ENCODE measurements at regions not wholly inside any gene's neighbourhood (a gene's known extent, or its start where the extent isn't known, plus 50 kb on each side); places are given as distances from the start of the nearest gene placed in this dataset.

- TF ChIP-seq FOXM1 (IDR thresholded peaks at IDR 0.05; ENCODE audit: borderline replicate concordance, low read depth) (no peak), EGR1 (IDR thresholded peaks at IDR 0.05) (no peak), NFIC (IDR thresholded peaks at IDR 0.05) (no peak), EP300 (IDR thresholded peaks at IDR 0.05; ENCODE audit: borderline replicate concordance) (no peak), CEBPB (IDR thresholded peaks at IDR 0.05) (no peak), USF1 (IDR thresholded peaks at IDR 0.05) (no peak), TEAD4 (IDR thresholded peaks at IDR 0.05) (no peak), YY1 (IDR thresholded peaks at IDR 0.05; ENCODE audit: low read depth) (no peak), TAF1 (IDR thresholded peaks at IDR 0.05; ENCODE audit: low read depth) (no peak), RAD21 (IDR thresholded peaks at IDR 0.05; ENCODE audit: low read depth) (no peak)
- TF ChIP-seq, protein P1, sequence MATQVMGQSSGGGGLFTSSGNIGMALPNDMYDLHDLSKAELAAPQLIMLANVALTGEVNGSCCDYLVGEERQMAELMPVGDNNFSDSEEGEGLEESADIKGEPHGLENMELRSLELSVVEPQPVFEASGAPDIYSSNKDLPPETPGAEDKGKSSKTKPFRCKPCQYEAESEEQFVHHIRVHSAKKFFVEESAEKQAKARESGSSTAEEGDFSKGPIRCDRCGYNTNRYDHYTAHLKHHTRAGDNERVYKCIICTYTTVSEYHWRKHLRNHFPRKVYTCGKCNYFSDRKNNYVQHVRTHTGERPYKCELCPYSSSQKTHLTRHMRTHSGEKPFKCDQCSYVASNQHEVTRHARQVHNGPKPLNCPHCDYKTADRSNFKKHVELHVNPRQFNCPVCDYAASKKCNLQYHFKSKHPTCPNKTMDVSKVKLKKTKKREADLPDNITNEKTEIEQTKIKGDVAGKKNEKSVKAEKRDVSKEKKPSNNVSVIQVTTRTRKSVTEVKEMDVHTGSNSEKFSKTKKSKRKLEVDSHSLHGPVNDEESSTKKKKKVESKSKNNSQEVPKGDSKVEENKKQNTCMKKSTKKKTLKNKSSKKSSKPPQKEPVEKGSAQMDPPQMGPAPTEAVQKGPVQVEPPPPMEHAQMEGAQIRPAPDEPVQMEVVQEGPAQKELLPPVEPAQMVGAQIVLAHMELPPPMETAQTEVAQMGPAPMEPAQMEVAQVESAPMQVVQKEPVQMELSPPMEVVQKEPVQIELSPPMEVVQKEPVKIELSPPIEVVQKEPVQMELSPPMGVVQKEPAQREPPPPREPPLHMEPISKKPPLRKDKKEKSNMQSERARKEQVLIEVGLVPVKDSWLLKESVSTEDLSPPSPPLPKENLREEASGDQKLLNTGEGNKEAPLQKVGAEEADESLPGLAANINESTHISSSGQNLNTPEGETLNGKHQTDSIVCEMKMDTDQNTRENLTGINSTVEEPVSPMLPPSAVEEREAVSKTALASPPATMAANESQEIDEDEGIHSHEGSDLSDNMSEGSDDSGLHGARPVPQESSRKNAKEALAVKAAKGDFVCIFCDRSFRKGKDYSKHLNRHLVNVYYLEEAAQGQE (IDR thresholded peaks at IDR 0.05; ENCODE audit: low read depth) = no peak
These were observed 97.9 kb upstream of the SOX5 start for GRCh38 chr12:24047326-24047725.

Data from Ishikawa (cell line).